Astrocyte (in vitro differentiated cells and primary cell): ENCODE measurements at regions not wholly inside any gene's neighbourhood (a gene's known extent, or its start where the extent isn't known, plus 50 kb on each side); places are given as distances from the start of the nearest gene placed in this dataset.

Source experiments
- EZH2 ChIP-seq: IDR thresholded peaks from 2 replicates; pipeline ENCODE4 v1.6.1; 2012; ENCODE audit warnings: mild to moderate bottlenecking, low read length, inconsistent platforms; ENCODE audit not compliant: insufficient read depth
- TF ChIP-seq, protein P1 (sequence below): IDR thresholded peaks from 2 replicates; pipeline ENCODE4 v1.5.1; 2011; ENCODE audit warnings: low read depth, mild to moderate bottlenecking, inconsistent platforms, low read length, moderate library complexity; ENCODE audit not compliant: insufficient read depth

DNA sequence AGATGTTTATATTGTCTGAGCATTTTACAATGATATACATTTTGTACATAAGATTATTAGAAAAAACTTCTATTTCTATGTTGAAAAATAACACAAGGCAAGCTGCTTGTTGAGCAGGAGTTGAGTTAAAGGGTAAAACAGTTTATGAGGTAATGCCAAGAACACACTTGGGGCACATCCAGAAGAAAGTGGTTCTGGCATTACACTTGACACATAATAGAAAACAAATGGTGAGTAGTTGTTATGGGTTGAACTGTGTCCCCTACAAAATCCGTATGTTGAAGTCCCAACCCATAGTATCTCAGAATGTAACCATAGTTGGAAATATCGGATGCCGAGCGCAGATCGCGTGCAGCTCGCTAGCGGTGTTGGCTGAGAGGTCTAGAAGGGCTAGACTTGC, 354.3 kb upstream of the GOT2 start:
- TF ChIP-seq, protein P1, sequence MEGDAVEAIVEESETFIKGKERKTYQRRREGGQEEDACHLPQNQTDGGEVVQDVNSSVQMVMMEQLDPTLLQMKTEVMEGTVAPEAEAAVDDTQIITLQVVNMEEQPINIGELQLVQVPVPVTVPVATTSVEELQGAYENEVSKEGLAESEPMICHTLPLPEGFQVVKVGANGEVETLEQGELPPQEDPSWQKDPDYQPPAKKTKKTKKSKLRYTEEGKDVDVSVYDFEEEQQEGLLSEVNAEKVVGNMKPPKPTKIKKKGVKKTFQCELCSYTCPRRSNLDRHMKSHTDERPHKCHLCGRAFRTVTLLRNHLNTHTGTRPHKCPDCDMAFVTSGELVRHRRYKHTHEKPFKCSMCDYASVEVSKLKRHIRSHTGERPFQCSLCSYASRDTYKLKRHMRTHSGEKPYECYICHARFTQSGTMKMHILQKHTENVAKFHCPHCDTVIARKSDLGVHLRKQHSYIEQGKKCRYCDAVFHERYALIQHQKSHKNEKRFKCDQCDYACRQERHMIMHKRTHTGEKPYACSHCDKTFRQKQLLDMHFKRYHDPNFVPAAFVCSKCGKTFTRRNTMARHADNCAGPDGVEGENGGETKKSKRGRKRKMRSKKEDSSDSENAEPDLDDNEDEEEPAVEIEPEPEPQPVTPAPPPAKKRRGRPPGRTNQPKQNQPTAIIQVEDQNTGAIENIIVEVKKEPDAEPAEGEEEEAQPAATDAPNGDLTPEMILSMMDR, result no peak
- TF ChIP-seq EZH2, result no peak
